ENCODE measurements at regions not wholly inside any gene's neighbourhood (a gene's known extent, or its start where the extent isn't known, plus 50 kb on each side); places are given as distances from the start of the nearest gene placed in this dataset.
"Not testable (repeated sequence)": the region's sequence is repeated elsewhere in the genome, so short reads cannot be mapped to it uniquely, and the experiment has no call there.

- DNase-seq (ENCODE audit: low read depth): no peak
- H3K4me3 ChIP-seq (ENCODE audit: low read depth, low read length): no peak overlapping the region
These were observed 915.1 kb downstream of the MCTP2 start for GRCh38 chr15:95146481-95146880.

- no peak for DNase-seq (ENCODE audit: low read depth)
- no peak overlapping the region for H3K4me3 ChIP-seq (ENCODE audit: low read depth, low read length)
These were observed 916.8 kb downstream of the MCTP2 start for GRCh38 chr15:95148183-95148582.

GRCh38 chr15:95149036-95149435, 917.7 kb downstream of the MCTP2 start:
- no peak overlapping the region for H3K4me3 ChIP-seq (ENCODE audit: low read depth, low read length)
- no peak for DNase-seq (ENCODE audit: low read depth)

- no peak overlapping the region for H3K4me3 ChIP-seq (ENCODE audit: low read depth, low read length)
- DNase-seq (ENCODE audit: low read depth): no peak
These were observed 918.4 kb downstream of the MCTP2 start for GRCh38 chr15:95149771-95150170.

GRCh38 chr15:95150466-95150865, 919.1 kb downstream of the MCTP2 start:
- no peak overlapping the region for H3K4me3 ChIP-seq (ENCODE audit: low read depth, low read length)
- DNase-seq (ENCODE audit: low read depth): no peak

GRCh38 chr15:95152741-95153140, 921.4 kb downstream of the MCTP2 start:
- no peak for DNase-seq (ENCODE audit: low read depth)
- H3K4me3 ChIP-seq (ENCODE audit: low read depth, low read length): no peak overlapping the region

- H3K4me3 ChIP-seq (ENCODE audit: low read depth, low read length); DNase-seq (ENCODE audit: low read depth): not testable (repeated sequence)
These were observed 921.8 kb downstream of the MCTP2 start for GRCh38 chr15:95153201-95153600.

- no peak for DNase-seq (ENCODE audit: low read depth)
- no peak overlapping the region for H3K4me3 ChIP-seq (ENCODE audit: low read depth, low read length)
These were observed 929.0 kb downstream of the MCTP2 start for GRCh38 chr15:95160316-95160715.

GRCh38 chr15:95162069-95162468, 930.7 kb downstream of the MCTP2 start:
- DNase-seq (ENCODE audit: low read depth): no peak
- H3K4me3 ChIP-seq (ENCODE audit: low read depth, low read length): no peak overlapping the region

GRCh38 chr15:95162531-95162930, 931.2 kb downstream of the MCTP2 start:
- DNase-seq (ENCODE audit: low read depth): no peak
- no peak overlapping the region for H3K4me3 ChIP-seq (ENCODE audit: low read depth, low read length)

- H3K4me3 ChIP-seq (ENCODE audit: low read depth, low read length): no peak overlapping the region
- peak; percentile 51 for DNase-seq (ENCODE audit: low read depth)
These were observed 931.7 kb downstream of the MCTP2 start for GRCh38 chr15:95162967-95163531.

- no peak overlapping the region for H3K4me3 ChIP-seq (ENCODE audit: low read depth, low read length)
- DNase-seq (ENCODE audit: low read depth): no peak
These were observed 936.8 kb downstream of the MCTP2 start for GRCh38 chr15:95168152-95168551.

GRCh38 chr15:95168951-95169431, 937.6 kb downstream of the MCTP2 start:
- no peak overlapping the region for H3K4me3 ChIP-seq (ENCODE audit: low read depth, low read length)
- DNase-seq (ENCODE audit: low read depth): no peak

GRCh38 chr15:95169541-95170459, 938.4 kb downstream of the MCTP2 start:
- peak overlapping the region; percentile 26 for H3K4me3 ChIP-seq (ENCODE audit: low read depth, low read length)
- peak; percentile 56 for DNase-seq (ENCODE audit: low read depth)

GRCh38 chr15:95170561-95171380, 939.4 kb downstream of the MCTP2 start:
- no peak for DNase-seq (ENCODE audit: low read depth)
- H3K4me3 ChIP-seq (ENCODE audit: low read depth, low read length): no peak overlapping the region

GRCh38 chr15:95171564-95171963, 940.2 kb downstream of the MCTP2 start:
- DNase-seq (ENCODE audit: low read depth): no peak

GRCh38 chr15:95174301-95175259, 943.2 kb downstream of the MCTP2 start:
- no peak overlapping the region for H3K4me3 ChIP-seq (ENCODE audit: low read depth, low read length)
- DNase-seq (ENCODE audit: low read depth): peak; percentile 13

More at GRCh38 chr15:95171564-95171963, 940.2 kb downstream of the MCTP2 start:
- H3K4me3 ChIP-seq (ENCODE audit: low read depth, low read length): no peak overlapping the region

- peak; percentile 51 for DNase-seq (ENCODE audit: low read depth)
- no peak overlapping the region for H3K4me3 ChIP-seq (ENCODE audit: low read depth, low read length)
These were observed 944.7 kb downstream of the MCTP2 start for GRCh38 chr15:95175914-95176658.
